ENCODE measurements at regions not wholly inside any gene's neighbourhood (a gene's known extent, or its start where the extent isn't known, plus 50 kb on each side); places are given as distances from the start of the nearest gene placed in this dataset.

DNA sequence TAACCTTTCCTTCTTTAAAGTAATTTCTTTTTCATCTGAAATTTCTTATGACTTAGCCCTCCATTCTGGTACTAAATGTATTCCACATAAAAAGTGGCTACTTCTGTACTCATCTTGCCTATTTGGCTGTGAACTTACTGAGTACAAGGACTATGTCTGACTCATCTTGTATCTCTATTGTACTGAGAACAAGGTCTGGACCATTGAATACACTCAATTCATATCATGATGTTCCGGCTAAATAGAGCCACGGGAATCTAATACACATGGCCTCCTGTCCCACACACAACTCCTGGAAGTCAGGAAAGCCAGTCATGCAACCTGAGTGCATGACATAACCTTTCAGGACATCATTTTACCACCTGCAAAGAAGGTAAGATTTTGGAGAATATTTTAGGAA is 203.9 kb downstream of the PLK2 start:
- TF ChIP-seq, protein P1, sequence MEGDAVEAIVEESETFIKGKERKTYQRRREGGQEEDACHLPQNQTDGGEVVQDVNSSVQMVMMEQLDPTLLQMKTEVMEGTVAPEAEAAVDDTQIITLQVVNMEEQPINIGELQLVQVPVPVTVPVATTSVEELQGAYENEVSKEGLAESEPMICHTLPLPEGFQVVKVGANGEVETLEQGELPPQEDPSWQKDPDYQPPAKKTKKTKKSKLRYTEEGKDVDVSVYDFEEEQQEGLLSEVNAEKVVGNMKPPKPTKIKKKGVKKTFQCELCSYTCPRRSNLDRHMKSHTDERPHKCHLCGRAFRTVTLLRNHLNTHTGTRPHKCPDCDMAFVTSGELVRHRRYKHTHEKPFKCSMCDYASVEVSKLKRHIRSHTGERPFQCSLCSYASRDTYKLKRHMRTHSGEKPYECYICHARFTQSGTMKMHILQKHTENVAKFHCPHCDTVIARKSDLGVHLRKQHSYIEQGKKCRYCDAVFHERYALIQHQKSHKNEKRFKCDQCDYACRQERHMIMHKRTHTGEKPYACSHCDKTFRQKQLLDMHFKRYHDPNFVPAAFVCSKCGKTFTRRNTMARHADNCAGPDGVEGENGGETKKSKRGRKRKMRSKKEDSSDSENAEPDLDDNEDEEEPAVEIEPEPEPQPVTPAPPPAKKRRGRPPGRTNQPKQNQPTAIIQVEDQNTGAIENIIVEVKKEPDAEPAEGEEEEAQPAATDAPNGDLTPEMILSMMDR (IDR thresholded peaks at IDR 0.05 in 8 of 11, conservative IDR thresholded peaks at IDR 0.05 in 3 of 11), result no peak
- TF ChIP-seq POLR2AphosphoS5 (IDR thresholded peaks at IDR 0.05), result no peak

Data from spleen (tissue), 7 donors.